ENCODE measurements at regions not wholly inside any gene's neighbourhood (a gene's known extent, or its start where the extent isn't known, plus 50 kb on each side); places are given as distances from the start of the nearest gene placed in this dataset.

GRCh38 chr1:168964478-168964877 is 142.0 kb upstream of the ATP1B1 start:
- DNase-seq (ENCODE audit: low read depth) = no peak

- DNase-seq (ENCODE audit: low read depth) = no peak
Observed at GRCh38 chr1:168966217-168966616, 140.3 kb upstream of the ATP1B1 start.

GRCh38 chr1:168966636-168967035 is 139.9 kb upstream of the ATP1B1 start:
- DNase-seq (ENCODE audit: low read depth) = no peak

GRCh38 chr1:168970926-168971659 is 135.4 kb upstream of the ATP1B1 start:
- DNase-seq (ENCODE audit: low read depth) = no peak

GRCh38 chr1:168972225-168972624 is 134.3 kb upstream of the ATP1B1 start:
- no peak for DNase-seq (ENCODE audit: low read depth)

- no peak for DNase-seq (ENCODE audit: low read depth)
Observed at GRCh38 chr1:168972887-168973286, 133.6 kb upstream of the ATP1B1 start.

GRCh38 chr1:168974117-168974516 is 132.4 kb upstream of the ATP1B1 start:
- no peak for DNase-seq (ENCODE audit: low read depth)

GRCh38 chr1:168974611-168975010 is 131.9 kb upstream of the ATP1B1 start:
- DNase-seq (ENCODE audit: low read depth) = no peak

GRCh38 chr1:168976267-168976666 is 130.2 kb upstream of the ATP1B1 start:
- DNase-seq (ENCODE audit: low read depth) = no peak

- DNase-seq (ENCODE audit: low read depth) = no peak
Observed at GRCh38 chr1:168977618-168978017, 128.9 kb upstream of the ATP1B1 start.

- DNase-seq (ENCODE audit: low read depth) = no peak
Observed at GRCh38 chr1:168979276-168979675, 127.2 kb upstream of the ATP1B1 start.

- no peak for DNase-seq (ENCODE audit: low read depth)
Observed at GRCh38 chr1:168980180-168980579, 126.3 kb upstream of the ATP1B1 start.

GRCh38 chr1:168980656-168981055 is 125.8 kb upstream of the ATP1B1 start:
- DNase-seq (ENCODE audit: low read depth) = no peak

GRCh38 chr1:168982778-168983177 is 123.7 kb upstream of the ATP1B1 start:
- no peak for DNase-seq (ENCODE audit: low read depth)

- DNase-seq (ENCODE audit: low read depth) = no peak
Observed at GRCh38 chr1:168987330-168987729, 119.2 kb upstream of the ATP1B1 start.

- no peak for DNase-seq (ENCODE audit: low read depth)
Observed at GRCh38 chr1:168987923-168988322, 118.6 kb upstream of the ATP1B1 start.

- DNase-seq (ENCODE audit: low read depth) = no peak
Observed at GRCh38 chr1:168989985-168990384, 116.5 kb upstream of the ATP1B1 start.

- no peak for DNase-seq (ENCODE audit: low read depth)
Observed at GRCh38 chr1:168991667-168992475, 114.6 kb upstream of the ATP1B1 start.

- no peak for DNase-seq (ENCODE audit: low read depth)
Observed at GRCh38 chr1:169001353-169001752, 105.1 kb upstream of the ATP1B1 start.

GRCh38 chr1:169003864-169004516 is 102.5 kb upstream of the ATP1B1 start:
- DNase-seq (ENCODE audit: low read depth) = peak; percentile 3

GRCh38 chr1:169005776-169006175 is 100.7 kb upstream of the ATP1B1 start:
- no peak for DNase-seq (ENCODE audit: low read depth)

- DNase-seq (ENCODE audit: low read depth) = no peak
Observed at GRCh38 chr1:169009666-169010065, 96.8 kb upstream of the ATP1B1 start.

- DNase-seq (ENCODE audit: low read depth) = no peak
Observed at GRCh38 chr1:169012416-169012815, 94.1 kb upstream of the ATP1B1 start.
